Spleen (tissue), 11 donors: ENCODE measurements at regions not wholly inside any gene's neighbourhood (a gene's known extent, or its start where the extent isn't known, plus 50 kb on each side); places are given as distances from the start of the nearest gene placed in this dataset.

Source experiments
- DNase-seq: peaks from one replicate; pipeline ENCODE4 v3.0.0-alpha.2; 2020
- H3K27ac ChIP-seq, 8 donors: fragments of 200-600 bp; sonication (generic) in 7 of 8; 1 replicate in 4 of 8; 2 replicates in 4 of 8; pipeline versions ENCODE4 v1.5.0 to v1.8.0; 2016 to 2021; ENCODE audit warnings: inconsistent platforms in 4 of 8, mild to moderate bottlenecking in 4 of 8, moderate library complexity in 1 of 8
- H3K27me3 ChIP-seq, 7 donors: fragments of 200-600 bp; sonication (generic) in 6 of 7; replicated peaks in 1 of 7; 1 replicate in 4 of 7; 2 replicates in 3 of 7; pipeline versions ENCODE4 v1.5.0 to v1.8.0; 2016 to 2021; ENCODE audit warnings: inconsistent platforms in 3 of 7, mild to moderate bottlenecking in 1 of 7
- H3K36me3 ChIP-seq, 6 donors: fragments of 200-600 bp; sonication (generic) in 5 of 6; 1 replicate in 4 of 6; 2 replicates in 2 of 6; pipeline versions ENCODE4 v1.5.0 to v1.8.0; 2016 to 2021; ENCODE audit warnings: inconsistent platforms in 2 of 6
- H3K4me1 ChIP-seq, 6 donors: fragments of 200-600 bp; sonication (generic) in 5 of 6; 1 replicate in 3 of 6; 2 replicates in 3 of 6; pipeline versions ENCODE4 v1.5.0 to v1.8.0; 2016 to 2021; ENCODE audit warnings: inconsistent platforms in 3 of 6
- H3K4me3 ChIP-seq, 8 donors: fragments of 200-600 bp; sonication (generic) in 7 of 8; 1 replicate in 4 of 8; 2 replicates in 4 of 8; pipeline versions ENCODE4 v1.5.0 to v1.8.0; 2016 to 2021; ENCODE audit warnings: inconsistent platforms in 4 of 8, mild to moderate bottlenecking in 4 of 8, moderate library complexity in 2 of 8
- H3K9me3 ChIP-seq, 8 donors: fragments of 200-600 bp; sonication (generic) in 7 of 8; 1 replicate in 4 of 8; 2 replicates in 4 of 8; pipeline versions ENCODE4 v1.5.0 to v1.8.0; 2016 to 2021; ENCODE audit warnings: inconsistent platforms in 4 of 8
- CTCF ChIP-seq, 11 experiments: fragments of 200-600 bp in 7 of 11; fragments of 450-650 bp in 4 of 11; sonication (generic) in 4 of 11; IDR thresholded peaks in 8 of 11; conservative IDR thresholded peaks in 3 of 11; 1 replicate in 7 of 11; 2 replicates in 4 of 11; pipeline versions ENCODE4 v1.4.0 to v1.8.0; 2016 to 2021; ENCODE audit warnings: antibody characterized with exemption in 11 of 11, inconsistent platforms in 4 of 11, mild to moderate bottlenecking in 1 of 11
- POLR2A ChIP-seq, 3 donors: fragments of 450-650 bp; IDR thresholded peaks; one replicate each; pipeline ENCODE4 v1.5.1; 2017; ENCODE audit warnings: antibody characterized with exemption in 3 of 3, mild to moderate bottlenecking in 1 of 3
- POLR2AphosphoS5 ChIP-seq, 3 donors: sonication (generic); formaldehyde crosslinking; IDR thresholded peaks; one replicate each; pipeline ENCODE4 v1.5.1; 2017; ENCODE audit warnings: antibody characterized with exemption in 3 of 3
- WGBS, 5 donors: extraction: QIAGEN DNeasy Blood & Tissue Kit in 3 of 5; methylation state at CpG; one replicate each; pipeline versions ENCODE4 v1.1.5 to v1.1.7; 2013 to 2018; 5-methylcytosine and 5-hydroxymethylcytosine counted together
- intact Hi-C: fragments of 100-400 bp; cut with DNase I; formaldehyde crosslinking; loops from one replicate; pipeline ENCODE4 v1.15.0; 2023; ENCODE audit warnings: low total_unique reads
- donor health status: healthy with polysubstance abuse.
- donor health status: DM: no; HTN: no; CAD: no; lungs with moderate emphysema.
- donor health status: DM: no; HTN: no; CAD: no.
- donor health status: Bipolar disorder and iron deficiency.
- donor health status: healthy.
- donor health status: DM: no; HTN: no; CAD: no.
- donor health status: DM: yes; HTN: yes; CAD: no.

DNA sequence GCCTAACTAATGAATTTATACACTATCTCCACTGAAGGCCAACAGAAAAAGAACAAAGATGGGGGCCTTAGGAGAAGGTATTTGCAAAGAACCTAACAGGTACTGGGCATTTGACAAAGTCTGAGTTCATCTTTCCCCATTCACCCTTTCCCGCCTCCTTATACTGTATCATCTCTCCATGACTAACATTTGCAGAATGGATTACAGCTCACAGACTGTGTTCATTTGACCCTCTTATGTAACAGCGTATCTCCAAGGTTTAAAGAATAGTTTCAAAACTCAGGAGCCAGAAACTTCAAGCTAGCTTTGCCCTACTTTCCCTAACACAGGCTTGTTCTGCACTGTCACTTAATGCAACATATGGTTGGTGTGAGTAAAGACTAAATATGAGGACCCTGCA is 238.7 kb upstream of the CELF2 start:
- no peak for DNase-seq
- Histone ChIP-seq H3K27me3 (peaks cover 0 to 9% (median 0%) of the 10 kb centered on the region in 7 donors), H3K36me3 (no peaks in the 10 kb centered on the region), H3K27ac (no peak overlapping the region), H3K4me3 (no peak overlapping the region), H3K4me1 (no peaks in the 10 kb centered on the region), H3K9me3 (peaks cover 0 to 3% (median 0%) of the 10 kb centered on the region in 8 donors)
- intact Hi-C loops: no loop called here
- TF ChIP-seq POLR2A (IDR thresholded peaks at IDR 0.05) (no peak), CTCF (IDR thresholded peaks at IDR 0.05 in 8 of 11, conservative IDR thresholded peaks at IDR 0.05 in 3 of 11) (no peak), POLR2AphosphoS5 (IDR thresholded peaks at IDR 0.05) (no peak)
- WGBS, 5 donors: 72 to 96% (median 90%) methylated on average over 2 of the region's 2 CpGs

DNA sequence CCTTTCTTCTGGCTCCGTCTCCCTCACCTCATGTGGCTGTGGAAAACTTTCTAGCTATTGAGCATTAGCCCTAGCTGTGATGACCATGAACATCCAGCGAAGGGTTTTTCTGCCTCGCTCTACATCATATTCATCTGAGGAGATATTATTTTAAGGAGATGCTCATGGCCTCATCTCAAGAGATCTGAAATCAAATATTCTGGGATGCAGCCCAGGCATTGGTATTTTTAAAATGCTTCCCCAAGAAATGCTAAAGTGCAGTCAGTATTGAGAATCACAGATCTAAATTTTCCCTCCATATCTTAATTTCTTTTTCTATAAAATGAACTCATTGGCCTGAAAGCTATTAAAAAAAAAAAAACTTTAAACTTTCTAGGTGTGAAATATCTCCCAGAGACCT is 238.2 kb upstream of the CELF2 start:
- intact Hi-C loops: no loop called here
- WGBS, 5 donors: 82 to 88% (median 87%) methylated on average over 3 of the region's 3 CpGs
- DNase-seq: no peak

GRCh38 chr10:10780746-10781145 is 236.9 kb upstream of the CELF2 start:
- Histone ChIP-seq H3K27ac (no peak overlapping the region), H3K27me3 (peaks cover 0 to 16% (median 0%) of the 10 kb centered on the region in 7 donors), H3K9me3 (peaks cover 0 to 9% (median 0%) of the 10 kb centered on the region in 8 donors), H3K4me1 (peaks cover 0 to 2% (median 0%) of the 10 kb centered on the region in 6 donors), H3K4me3 (no peak overlapping the region), H3K36me3 (no peaks in the 10 kb centered on the region)
- no peak for DNase-seq
- WGBS, 5 donors: 82 to 89% (median 88%) methylated on average over 3 of the region's 3 CpGs
- no peak for TF ChIP-seq POLR2AphosphoS5 (IDR thresholded peaks at IDR 0.05)
- no peak for TF ChIP-seq POLR2A (IDR thresholded peaks at IDR 0.05)
- no peak for TF ChIP-seq CTCF (IDR thresholded peaks at IDR 0.05 in 8 of 11, conservative IDR thresholded peaks at IDR 0.05 in 3 of 11)
- intact Hi-C loops: no loop called here

More for the DNA sequence above, 238.2 kb upstream of the CELF2 start:
- Histone ChIP-seq H3K27ac (no peak overlapping the region), H3K27me3 (peaks cover 0 to 15% (median 0%) of the 10 kb centered on the region in 7 donors), H3K9me3 (peaks cover 0 to 8% (median 0%) of the 10 kb centered on the region in 8 donors), H3K4me1 (no peaks in the 10 kb centered on the region), H3K36me3 (no peaks in the 10 kb centered on the region), H3K4me3 (no peak overlapping the region)
- TF ChIP-seq CTCF (IDR thresholded peaks at IDR 0.05 in 8 of 11, conservative IDR thresholded peaks at IDR 0.05 in 3 of 11): no peak
- no peak for TF ChIP-seq POLR2AphosphoS5 (IDR thresholded peaks at IDR 0.05)
- TF ChIP-seq POLR2A (IDR thresholded peaks at IDR 0.05): no peak

DNA sequence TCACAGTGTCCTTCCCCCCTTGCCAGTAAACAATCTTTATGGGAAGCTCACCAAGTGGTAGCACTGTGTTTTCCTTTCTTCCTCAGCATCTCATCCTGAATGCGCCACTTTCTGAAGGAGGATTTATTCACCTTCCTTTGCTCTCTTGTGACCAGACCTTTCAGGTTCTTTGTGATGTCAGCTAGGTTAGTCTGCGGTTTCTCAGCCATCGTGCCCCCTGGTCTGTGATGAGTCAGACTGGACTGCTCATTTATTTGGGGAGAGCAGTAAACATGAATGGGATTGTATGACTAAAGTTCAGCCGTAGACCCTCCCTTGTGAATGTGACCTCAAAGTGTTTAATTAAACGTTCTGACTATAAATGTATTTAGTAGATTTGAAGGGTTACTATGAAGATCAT is 235.1 kb upstream of the CELF2 start:
- no peak overlapping the region for H3K4me3 ChIP-seq
- TF ChIP-seq POLR2A (IDR thresholded peaks at IDR 0.05) (no peak), POLR2AphosphoS5 (IDR thresholded peaks at IDR 0.05) (no peak), CTCF (IDR thresholded peaks at IDR 0.05 in 8 of 11, conservative IDR thresholded peaks at IDR 0.05 in 3 of 11) (no peak)
- no peak for DNase-seq
- intact Hi-C loops: no loop called here
- WGBS, 5 donors: 74 to 92% (median 86%) methylated on average over 5 of the region's 5 CpGs
- H3K9me3 ChIP-seq: peaks cover 0 to 9% (median 0%) of the 10 kb centered on the region in 8 donors
- H3K27ac ChIP-seq: no peak overlapping the region
- peaks cover 0 to 16% (median 0%) of the 10 kb centered on the region in 7 donors for H3K27me3 ChIP-seq
- no peaks in the 10 kb centered on the region for H3K36me3 ChIP-seq
- peaks cover 0 to 13% (median 1%) of the 10 kb centered on the region in 6 donors for H3K4me1 ChIP-seq
